ENCODE measurements at regions not wholly inside any gene's neighbourhood (a gene's known extent, or its start where the extent isn't known, plus 50 kb on each side); places are given as distances from the start of the nearest gene placed in this dataset.

- TF ChIP-seq, protein P1, sequence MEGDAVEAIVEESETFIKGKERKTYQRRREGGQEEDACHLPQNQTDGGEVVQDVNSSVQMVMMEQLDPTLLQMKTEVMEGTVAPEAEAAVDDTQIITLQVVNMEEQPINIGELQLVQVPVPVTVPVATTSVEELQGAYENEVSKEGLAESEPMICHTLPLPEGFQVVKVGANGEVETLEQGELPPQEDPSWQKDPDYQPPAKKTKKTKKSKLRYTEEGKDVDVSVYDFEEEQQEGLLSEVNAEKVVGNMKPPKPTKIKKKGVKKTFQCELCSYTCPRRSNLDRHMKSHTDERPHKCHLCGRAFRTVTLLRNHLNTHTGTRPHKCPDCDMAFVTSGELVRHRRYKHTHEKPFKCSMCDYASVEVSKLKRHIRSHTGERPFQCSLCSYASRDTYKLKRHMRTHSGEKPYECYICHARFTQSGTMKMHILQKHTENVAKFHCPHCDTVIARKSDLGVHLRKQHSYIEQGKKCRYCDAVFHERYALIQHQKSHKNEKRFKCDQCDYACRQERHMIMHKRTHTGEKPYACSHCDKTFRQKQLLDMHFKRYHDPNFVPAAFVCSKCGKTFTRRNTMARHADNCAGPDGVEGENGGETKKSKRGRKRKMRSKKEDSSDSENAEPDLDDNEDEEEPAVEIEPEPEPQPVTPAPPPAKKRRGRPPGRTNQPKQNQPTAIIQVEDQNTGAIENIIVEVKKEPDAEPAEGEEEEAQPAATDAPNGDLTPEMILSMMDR (IDR thresholded peaks at IDR 0.05; ENCODE audit: low read length): no peak
- TF ChIP-seq EZH2phosphoT487 (IDR thresholded peaks at IDR 0.05; ENCODE audit: low read length): no peak
Measured at GRCh38 chr3:177294221-177294620, 96.9 kb upstream of the TBL1XR1 start.

Data from MM.1S (cell line).